ENCODE measurements at regions not wholly inside any gene's neighbourhood (a gene's known extent, or its start where the extent isn't known, plus 50 kb on each side); places are given as distances from the start of the nearest gene placed in this dataset.

GRCh38 chr18:67633939-67634338 is 117.4 kb upstream of the DSEL start:
- DNase-seq, result no peak

DNA sequence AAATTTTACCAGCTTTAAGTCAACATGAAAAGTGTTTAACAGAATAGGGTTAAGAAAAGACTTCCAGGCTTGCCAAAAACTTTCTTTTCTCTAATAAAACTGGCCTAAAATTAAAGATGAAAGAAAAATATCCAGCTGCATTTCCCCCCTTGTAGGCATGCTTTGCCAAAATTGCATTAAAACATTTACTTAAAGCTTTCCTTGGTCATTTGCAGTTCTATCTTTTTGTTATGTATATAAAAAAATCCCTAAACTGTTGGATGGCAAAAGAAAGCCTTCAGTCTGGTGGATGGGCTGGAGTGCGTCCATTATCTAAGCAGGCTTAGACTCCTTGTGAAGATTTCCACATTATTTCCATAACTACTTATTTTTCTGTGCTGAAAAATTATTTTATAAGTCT is 105.4 kb upstream of the DSEL start:
- no peak for DNase-seq

- DNase-seq, result no peak
Measured at GRCh38 chr18:67621049-67621713, 104.7 kb upstream of the DSEL start.

DNA sequence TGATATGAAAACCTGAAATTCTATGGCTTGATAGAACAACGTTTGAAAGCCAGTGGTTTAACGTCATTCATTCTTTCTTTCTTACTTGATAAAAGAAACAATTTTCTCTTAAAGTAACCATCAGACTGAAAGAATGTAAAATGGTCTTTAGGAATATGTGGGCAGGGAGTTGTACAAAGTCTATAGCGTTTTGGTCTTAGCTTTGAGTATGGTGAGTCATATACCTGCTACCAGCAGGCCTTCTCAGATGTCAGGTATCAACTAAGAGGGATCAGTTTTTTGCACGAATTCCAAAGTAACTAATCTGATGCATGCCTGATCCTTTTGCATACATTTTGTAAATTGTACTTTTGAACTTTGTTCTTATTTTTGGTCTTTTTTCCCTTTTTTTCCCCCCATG is 101.5 kb upstream of the DSEL start:
- no peak for DNase-seq

- DNase-seq, result no peak
Measured at GRCh38 chr18:67615876-67616275, 99.4 kb upstream of the DSEL start.

GRCh38 chr18:67613731-67614130 is 97.2 kb upstream of the DSEL start:
- no peak for DNase-seq

GRCh38 chr18:67612281-67612680 is 95.8 kb upstream of the DSEL start:
- DNase-seq, result no peak

- no peak for DNase-seq
Measured at GRCh38 chr18:67608615-67609273, 92.2 kb upstream of the DSEL start.

DNA sequence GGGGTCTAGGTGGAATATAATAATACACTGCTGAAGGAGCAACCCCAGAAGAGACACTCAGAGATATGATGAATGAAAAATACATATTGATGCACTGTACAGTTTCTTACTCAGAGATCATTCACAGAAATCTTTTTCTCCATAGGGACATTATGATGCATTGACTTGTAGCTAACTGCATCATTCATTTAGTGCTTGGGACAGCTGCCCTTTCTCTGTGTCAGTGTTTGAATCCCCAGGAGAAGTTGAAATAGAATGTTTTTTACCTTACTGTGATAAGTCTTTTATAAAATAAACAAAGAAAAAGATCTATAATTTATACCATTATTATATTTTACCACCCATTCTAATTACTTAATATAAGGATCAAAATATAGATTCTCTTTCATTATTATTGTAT is 91.7 kb upstream of the DSEL start:
- no peak for DNase-seq

GRCh38 chr18:67600181-67601180 is 84.0 kb upstream of the DSEL start:
- DNase-seq, result no peak

DNA sequence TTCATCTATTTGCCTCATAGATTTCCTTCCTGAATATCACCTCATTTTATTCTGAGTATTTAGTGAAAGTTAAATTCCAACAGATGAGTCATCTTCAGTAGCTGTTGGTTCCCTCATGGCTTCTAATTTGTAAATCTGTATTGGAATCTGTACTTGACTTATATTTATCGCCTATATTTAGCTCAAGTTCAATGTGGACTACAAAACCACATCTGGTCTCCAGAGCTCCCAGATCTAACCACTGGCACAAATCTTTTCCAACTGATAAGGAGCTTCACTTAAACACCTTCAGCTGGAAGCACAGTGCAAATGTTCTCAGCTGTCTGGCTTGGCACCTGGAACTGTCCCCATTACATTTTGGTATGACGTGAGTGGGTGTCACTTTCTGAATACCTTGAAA is 82.8 kb upstream of the DSEL start:
- no peak for DNase-seq

GRCh38 chr18:67597759-67598158 is 81.2 kb upstream of the DSEL start:
- DNase-seq, result no peak

- DNase-seq, result no peak
Measured at GRCh38 chr18:67596003-67596402, 79.5 kb upstream of the DSEL start.

GRCh38 chr18:67590571-67591141 is 74.1 kb upstream of the DSEL start:
- no peak for DNase-seq

GRCh38 chr18:67589325-67589724 is 72.8 kb upstream of the DSEL start:
- no peak for DNase-seq

- no peak for DNase-seq
Measured at GRCh38 chr18:67586101-67586500, 69.6 kb upstream of the DSEL start.

GRCh38 chr18:67583621-67584020 is 67.1 kb upstream of the DSEL start:
- no peak for DNase-seq

- no peak for DNase-seq
Measured at GRCh38 chr18:67582488-67582887, 66.0 kb upstream of the DSEL start.

DNA sequence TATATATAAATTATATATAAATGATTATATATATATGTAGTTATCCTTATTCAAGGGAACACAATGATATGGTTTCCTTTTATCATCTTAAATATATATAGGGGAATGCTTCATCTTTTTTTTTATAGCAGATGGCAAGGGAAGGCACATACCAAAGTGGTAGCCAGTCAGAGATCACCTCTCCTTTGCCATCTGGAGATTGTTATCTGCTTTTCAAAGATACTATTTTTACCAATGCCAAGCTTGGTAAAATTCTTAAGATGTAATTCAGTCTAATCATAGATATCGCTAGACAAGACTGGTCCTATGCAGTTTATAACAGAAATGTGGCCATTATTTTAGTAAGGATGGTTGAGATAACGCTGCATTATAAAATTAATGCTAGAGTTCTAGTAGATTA is 64.7 kb upstream of the DSEL start:
- DNase-seq, result no peak

- no peak for DNase-seq
Measured at GRCh38 chr18:67577386-67577785, 60.9 kb upstream of the DSEL start.

GRCh38 chr18:67574749-67575148 is 58.2 kb upstream of the DSEL start:
- DNase-seq, result no peak

DNA sequence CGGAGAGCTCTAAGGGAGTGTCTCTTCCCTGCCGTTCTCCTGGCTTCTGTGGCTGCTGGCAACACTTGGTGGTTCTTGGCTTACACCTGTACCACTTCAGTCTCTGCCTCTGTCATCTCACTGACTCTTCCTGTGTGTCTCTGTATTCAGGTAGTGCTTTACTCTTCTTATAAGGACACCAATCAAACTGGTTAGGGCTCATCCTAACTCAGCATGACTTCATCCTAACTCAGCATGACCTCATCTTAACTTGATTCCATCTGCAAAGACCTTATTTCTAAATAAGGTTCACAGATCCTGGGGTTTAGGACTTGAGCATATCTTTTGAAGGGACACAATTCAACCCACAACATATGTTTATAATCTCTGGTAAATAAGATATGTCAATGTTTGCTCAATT is 51.6 kb upstream of the DSEL start:
- DNase-seq, result no peak

Data from CD4-positive, alpha-beta T cell treated with Interleukin-17A for 4 hours (primary cell).